GM23338 (cell line): ENCODE measurements at regions not wholly inside any gene's neighbourhood (a gene's known extent, or its start where the extent isn't known, plus 50 kb on each side); places are given as distances from the start of the nearest gene placed in this dataset.

Experiments used
- ATAC-seq: fragments of 200-7000 bp; cut with Tn5 transposase; 3 replicates; pipeline ENCODE4 v1.9.1; 2020
- DNase-seq: peaks from one replicate; pipeline ENCODE4 v3.0.0-alpha.2; 2015; ENCODE audit warnings: low spot score
- H2AFZ ChIP-seq: fragments of 200-600 bp; sonication (generic); 2 replicates; pipeline ENCODE4 v1.8.0; 2016; ENCODE audit warnings: antibody characterized with exemption, mild to moderate bottlenecking, moderate library complexity
- H3F3A ChIP-seq: fragments of 200-600 bp; sonication (generic); replicated peaks from 2 replicates; pipeline ENCODE4 v1.8.0; 2017; ENCODE audit warnings: antibody characterized with exemption, mixed run types, low read depth
- H3K27ac ChIP-seq: fragments of 200-600 bp; sonication (generic); 2 replicates; pipeline ENCODE4 v1.6.1; 2016; ENCODE audit warnings: low read depth
- H3K27me3 ChIP-seq: fragments of 200-600 bp; sonication (generic); 2 replicates; pipeline ENCODE4 v1.8.0; 2016; ENCODE audit warnings: mild to moderate bottlenecking, mixed run types, moderate library complexity; ENCODE audit not compliant: insufficient read depth
- H3K36me3 ChIP-seq: fragments of 200-600 bp; sonication (generic); 2 replicates; pipeline ENCODE4 v1.8.0; 2016; ENCODE audit warnings: mild to moderate bottlenecking; ENCODE audit not compliant: insufficient read depth
- H3K4me1 ChIP-seq: fragments of 200-600 bp; sonication (generic); 2 replicates; pipeline ENCODE4 v1.8.0; 2016; ENCODE audit warnings: mild to moderate bottlenecking, moderate library complexity; ENCODE audit not compliant: insufficient read depth
- H3K4me2 ChIP-seq: fragments of 200-600 bp; sonication (generic); 2 replicates; pipeline ENCODE4 v1.7.1; 2017; ENCODE audit warnings: mixed run types
- H3K4me3 ChIP-seq: fragments of 200-600 bp; sonication (generic); 2 replicates; pipeline ENCODE4 v1.6.1; 2016; ENCODE audit warnings: mixed run types
- H3K79me2 ChIP-seq: fragments of 200-600 bp; sonication (generic); replicated peaks from 2 replicates; pipeline ENCODE4 v1.8.0; 2017; ENCODE audit warnings: mild to moderate bottlenecking; ENCODE audit not compliant: insufficient read depth
- H3K9me2 ChIP-seq: fragments of 200-600 bp; sonication (generic); 2 replicates; pipeline ENCODE4 v1.8.0; 2017; ENCODE audit not compliant: insufficient read depth
- H4K20me1 ChIP-seq: fragments of 200-600 bp; sonication (generic); replicated peaks from 2 replicates; pipeline ENCODE4 v1.8.0; 2017; ENCODE audit warnings: mild to moderate bottlenecking; ENCODE audit not compliant: insufficient read depth
- H3K27ac Mint-ChIP-seq: 2 replicates; pipeline ENCODE4 v1.8.0; 2020; ENCODE audit warnings: inconsistent platforms, mild to moderate bottlenecking, moderate library complexity, mixed read lengths
- H3K27me3 Mint-ChIP-seq: 3 replicates; pipeline ENCODE4 v1.8.0; 2022; ENCODE audit warnings: low read depth, mild to moderate bottlenecking, moderate library complexity, mixed read lengths, inconsistent platforms; ENCODE audit not compliant: insufficient read depth, poor library complexity
- H3K36me3 Mint-ChIP-seq: 3 replicates; pipeline ENCODE4 v1.8.0; 2021; ENCODE audit warnings: low read depth, mild to moderate bottlenecking, inconsistent platforms, moderate library complexity, mixed read lengths
- H3K4me1 Mint-ChIP-seq: 3 replicates; pipeline ENCODE4 v1.8.0; 2020; ENCODE audit warnings: mild to moderate bottlenecking, inconsistent platforms, mixed read lengths
- H3K4me3 Mint-ChIP-seq: 3 replicates; pipeline ENCODE4 v1.8.0; 2021; ENCODE audit warnings: moderate library complexity, mild to moderate bottlenecking, inconsistent platforms, mixed read lengths
- H3K9me3 Mint-ChIP-seq: 3 replicates; pipeline ENCODE4 v1.8.0; 2020; ENCODE audit warnings: moderate library complexity, mild to moderate bottlenecking, inconsistent platforms, mixed read lengths
- CREB1 ChIP-seq: fragments of 250-450 bp; sonication (Bioruptor Pico); IDR thresholded peaks from 2 replicates; pipeline ENCODE4 v1.5.0; 2020; ENCODE audit warnings: low read depth, mild to moderate bottlenecking, moderate library complexity
- EZH2 ChIP-seq: fragments of 200-600 bp; sonication (generic); IDR thresholded peaks from one replicate; pipeline ENCODE4 v1.8.0; 2017; ENCODE audit warnings: antibody characterized with exemption, mild to moderate bottlenecking, low read depth; ENCODE audit not compliant: unreplicated experiment
- EZH2phosphoT487 ChIP-seq: fragments of 200-600 bp; sonication (generic); IDR thresholded peaks from one replicate; pipeline ENCODE4 v1.8.1; 2018; ENCODE audit warnings: antibody characterized with exemption; ENCODE audit not compliant: unreplicated experiment
- JUNB ChIP-seq: IDR thresholded peaks from one replicate; pipeline ENCODE4 v1.6.1; 2016; ENCODE audit warnings: antibody characterized with exemption; ENCODE audit not compliant: unreplicated experiment
- NANOG ChIP-seq: IDR thresholded peaks from 2 replicates; pipeline ENCODE4 v1.6.1; 2016; ENCODE audit warnings: antibody characterized with exemption, borderline replicate concordance
- POLR2AphosphoS5 ChIP-seq: IDR thresholded peaks from 2 replicates; pipeline ENCODE4 v1.6.1; 2016; ENCODE audit warnings: antibody characterized with exemption, low read depth
- STAT1 ChIP-seq: IDR thresholded peaks from one replicate; pipeline ENCODE4 v1.6.1; 2016; ENCODE audit warnings: antibody characterized with exemption; ENCODE audit not compliant: unreplicated experiment
- ZNF114 ChIP-seq: fragments of 250-450 bp; sonication (Bioruptor Pico); IDR thresholded peaks from 2 replicates; pipeline ENCODE4 v1.5.0; 2020; ENCODE audit warnings: mild to moderate bottlenecking, moderate library complexity
- ZNF331 ChIP-seq: fragments of 250-450 bp; sonication (Bioruptor Pico); IDR thresholded peaks from 2 replicates; pipeline ENCODE4 v1.5.0; 2020; ENCODE audit warnings: low read depth, mild to moderate bottlenecking, moderate library complexity
- TF ChIP-seq, protein P1 (sequence below), 2 experiments: fragments of 200-600 bp in 1 of 2; sonication (generic) in 1 of 2; conservative IDR thresholded peaks; 2 replicates each; pipeline versions ENCODE4 v1.5.1 to v1.6.1; 2016 to 2017; ENCODE audit warnings: antibody characterized with exemption in 2 of 2, low read depth in 2 of 2, mild to moderate bottlenecking in 2 of 2, moderate library complexity in 1 of 2
- TF ChIP-seq, protein P2 (sequence below): IDR thresholded peaks from one replicate; pipeline ENCODE4 v1.6.1; 2018; ENCODE audit warnings: antibody characterized with exemption; ENCODE audit not compliant: unreplicated experiment
- TF ChIP-seq, protein P3 (sequence below): fragments of 250-450 bp; sonication (Bioruptor Pico); IDR thresholded peaks from 2 replicates; pipeline ENCODE4 v1.5.0; 2020; ENCODE audit warnings: mild to moderate bottlenecking, moderate library complexity
- TF ChIP-seq, protein P4 (sequence below): IDR thresholded peaks from 2 replicates; pipeline ENCODE4 v1.6.1; 2016; ENCODE audit warnings: antibody characterized with exemption

DNA sequence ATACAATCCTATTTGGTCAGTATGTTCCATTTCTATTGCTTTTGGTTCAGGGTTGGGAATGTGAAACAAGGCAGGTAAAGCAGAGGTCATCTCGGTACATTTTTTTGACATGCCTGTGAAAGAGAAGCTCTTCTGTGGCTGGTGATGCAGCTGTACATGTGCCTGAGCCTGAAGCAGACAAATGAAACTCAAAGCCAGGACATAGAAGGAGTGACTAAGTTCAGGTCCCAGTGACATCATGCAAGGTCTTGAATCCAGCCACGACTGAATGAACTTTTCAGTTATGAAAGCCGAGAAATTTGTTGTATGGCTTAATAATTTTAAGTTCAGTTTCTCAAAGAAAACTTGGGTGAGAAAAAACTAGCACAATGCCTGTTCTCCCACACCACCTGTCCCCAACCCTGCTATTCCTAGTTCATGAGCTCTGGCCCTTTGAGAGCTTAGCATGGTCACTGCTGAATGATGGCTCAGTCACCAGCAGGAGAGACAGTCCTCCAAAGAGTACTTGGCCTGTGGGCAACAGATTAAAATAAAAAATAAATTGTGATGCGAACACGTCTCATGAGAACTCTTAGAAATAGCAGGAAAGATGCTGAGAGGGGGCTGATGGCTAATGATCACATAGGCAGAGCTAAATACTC lies 600.2 kb upstream of the GRM7 start:
- Mint-ChIP-seq H3K27ac (no peak overlapping the region), H3K9me3 (peaks cover 80% of the 10 kb centered on the region), H3K27me3 (peaks cover 1% of the 10 kb centered on the region), H3K4me3 (no peak overlapping the region), H3K4me1 (no peaks in the 10 kb centered on the region), H3K36me3 (peaks cover 2% of the 10 kb centered on the region; the same call in 1 of the 3 replicates)
- Histone ChIP-seq H3K9me2 (no peaks in the 10 kb centered on the region), H3K27ac (no peak overlapping the region), H3K4me2 (no peak overlapping the region), H3F3A (no peaks in the 10 kb centered on the region), H3K79me2 (no peaks in the 10 kb centered on the region), H3K4me1 (no peaks in the 10 kb centered on the region), H2AFZ (no peak overlapping the region), H3K4me3 (no peak overlapping the region), H3K36me3 (no peaks in the 10 kb centered on the region; the same call in 1 of the 2 replicates), H4K20me1 (no peaks in the 10 kb centered on the region), H3K27me3 (no peaks in the 10 kb centered on the region)
- TF ChIP-seq CREB1 (CRISPR knock-in tag) (no peak), JUNB (no peak), NANOG (no peak), EZH2phosphoT487 (no peak), ZNF114 (CRISPR knock-in tag) (no peak), STAT1 (no peak), ZNF331 (CRISPR knock-in tag) (no peak), POLR2AphosphoS5 (no peak), EZH2 (no peak)
- TF ChIP-seq, protein P1, sequence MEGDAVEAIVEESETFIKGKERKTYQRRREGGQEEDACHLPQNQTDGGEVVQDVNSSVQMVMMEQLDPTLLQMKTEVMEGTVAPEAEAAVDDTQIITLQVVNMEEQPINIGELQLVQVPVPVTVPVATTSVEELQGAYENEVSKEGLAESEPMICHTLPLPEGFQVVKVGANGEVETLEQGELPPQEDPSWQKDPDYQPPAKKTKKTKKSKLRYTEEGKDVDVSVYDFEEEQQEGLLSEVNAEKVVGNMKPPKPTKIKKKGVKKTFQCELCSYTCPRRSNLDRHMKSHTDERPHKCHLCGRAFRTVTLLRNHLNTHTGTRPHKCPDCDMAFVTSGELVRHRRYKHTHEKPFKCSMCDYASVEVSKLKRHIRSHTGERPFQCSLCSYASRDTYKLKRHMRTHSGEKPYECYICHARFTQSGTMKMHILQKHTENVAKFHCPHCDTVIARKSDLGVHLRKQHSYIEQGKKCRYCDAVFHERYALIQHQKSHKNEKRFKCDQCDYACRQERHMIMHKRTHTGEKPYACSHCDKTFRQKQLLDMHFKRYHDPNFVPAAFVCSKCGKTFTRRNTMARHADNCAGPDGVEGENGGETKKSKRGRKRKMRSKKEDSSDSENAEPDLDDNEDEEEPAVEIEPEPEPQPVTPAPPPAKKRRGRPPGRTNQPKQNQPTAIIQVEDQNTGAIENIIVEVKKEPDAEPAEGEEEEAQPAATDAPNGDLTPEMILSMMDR (conservative IDR thresholded peaks at IDR 0.05; ENCODE audit: low read depth in 2 of 2): no peak
- TF ChIP-seq, protein P2, sequence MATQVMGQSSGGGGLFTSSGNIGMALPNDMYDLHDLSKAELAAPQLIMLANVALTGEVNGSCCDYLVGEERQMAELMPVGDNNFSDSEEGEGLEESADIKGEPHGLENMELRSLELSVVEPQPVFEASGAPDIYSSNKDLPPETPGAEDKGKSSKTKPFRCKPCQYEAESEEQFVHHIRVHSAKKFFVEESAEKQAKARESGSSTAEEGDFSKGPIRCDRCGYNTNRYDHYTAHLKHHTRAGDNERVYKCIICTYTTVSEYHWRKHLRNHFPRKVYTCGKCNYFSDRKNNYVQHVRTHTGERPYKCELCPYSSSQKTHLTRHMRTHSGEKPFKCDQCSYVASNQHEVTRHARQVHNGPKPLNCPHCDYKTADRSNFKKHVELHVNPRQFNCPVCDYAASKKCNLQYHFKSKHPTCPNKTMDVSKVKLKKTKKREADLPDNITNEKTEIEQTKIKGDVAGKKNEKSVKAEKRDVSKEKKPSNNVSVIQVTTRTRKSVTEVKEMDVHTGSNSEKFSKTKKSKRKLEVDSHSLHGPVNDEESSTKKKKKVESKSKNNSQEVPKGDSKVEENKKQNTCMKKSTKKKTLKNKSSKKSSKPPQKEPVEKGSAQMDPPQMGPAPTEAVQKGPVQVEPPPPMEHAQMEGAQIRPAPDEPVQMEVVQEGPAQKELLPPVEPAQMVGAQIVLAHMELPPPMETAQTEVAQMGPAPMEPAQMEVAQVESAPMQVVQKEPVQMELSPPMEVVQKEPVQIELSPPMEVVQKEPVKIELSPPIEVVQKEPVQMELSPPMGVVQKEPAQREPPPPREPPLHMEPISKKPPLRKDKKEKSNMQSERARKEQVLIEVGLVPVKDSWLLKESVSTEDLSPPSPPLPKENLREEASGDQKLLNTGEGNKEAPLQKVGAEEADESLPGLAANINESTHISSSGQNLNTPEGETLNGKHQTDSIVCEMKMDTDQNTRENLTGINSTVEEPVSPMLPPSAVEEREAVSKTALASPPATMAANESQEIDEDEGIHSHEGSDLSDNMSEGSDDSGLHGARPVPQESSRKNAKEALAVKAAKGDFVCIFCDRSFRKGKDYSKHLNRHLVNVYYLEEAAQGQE: no peak
- TF ChIP-seq, protein P3, sequence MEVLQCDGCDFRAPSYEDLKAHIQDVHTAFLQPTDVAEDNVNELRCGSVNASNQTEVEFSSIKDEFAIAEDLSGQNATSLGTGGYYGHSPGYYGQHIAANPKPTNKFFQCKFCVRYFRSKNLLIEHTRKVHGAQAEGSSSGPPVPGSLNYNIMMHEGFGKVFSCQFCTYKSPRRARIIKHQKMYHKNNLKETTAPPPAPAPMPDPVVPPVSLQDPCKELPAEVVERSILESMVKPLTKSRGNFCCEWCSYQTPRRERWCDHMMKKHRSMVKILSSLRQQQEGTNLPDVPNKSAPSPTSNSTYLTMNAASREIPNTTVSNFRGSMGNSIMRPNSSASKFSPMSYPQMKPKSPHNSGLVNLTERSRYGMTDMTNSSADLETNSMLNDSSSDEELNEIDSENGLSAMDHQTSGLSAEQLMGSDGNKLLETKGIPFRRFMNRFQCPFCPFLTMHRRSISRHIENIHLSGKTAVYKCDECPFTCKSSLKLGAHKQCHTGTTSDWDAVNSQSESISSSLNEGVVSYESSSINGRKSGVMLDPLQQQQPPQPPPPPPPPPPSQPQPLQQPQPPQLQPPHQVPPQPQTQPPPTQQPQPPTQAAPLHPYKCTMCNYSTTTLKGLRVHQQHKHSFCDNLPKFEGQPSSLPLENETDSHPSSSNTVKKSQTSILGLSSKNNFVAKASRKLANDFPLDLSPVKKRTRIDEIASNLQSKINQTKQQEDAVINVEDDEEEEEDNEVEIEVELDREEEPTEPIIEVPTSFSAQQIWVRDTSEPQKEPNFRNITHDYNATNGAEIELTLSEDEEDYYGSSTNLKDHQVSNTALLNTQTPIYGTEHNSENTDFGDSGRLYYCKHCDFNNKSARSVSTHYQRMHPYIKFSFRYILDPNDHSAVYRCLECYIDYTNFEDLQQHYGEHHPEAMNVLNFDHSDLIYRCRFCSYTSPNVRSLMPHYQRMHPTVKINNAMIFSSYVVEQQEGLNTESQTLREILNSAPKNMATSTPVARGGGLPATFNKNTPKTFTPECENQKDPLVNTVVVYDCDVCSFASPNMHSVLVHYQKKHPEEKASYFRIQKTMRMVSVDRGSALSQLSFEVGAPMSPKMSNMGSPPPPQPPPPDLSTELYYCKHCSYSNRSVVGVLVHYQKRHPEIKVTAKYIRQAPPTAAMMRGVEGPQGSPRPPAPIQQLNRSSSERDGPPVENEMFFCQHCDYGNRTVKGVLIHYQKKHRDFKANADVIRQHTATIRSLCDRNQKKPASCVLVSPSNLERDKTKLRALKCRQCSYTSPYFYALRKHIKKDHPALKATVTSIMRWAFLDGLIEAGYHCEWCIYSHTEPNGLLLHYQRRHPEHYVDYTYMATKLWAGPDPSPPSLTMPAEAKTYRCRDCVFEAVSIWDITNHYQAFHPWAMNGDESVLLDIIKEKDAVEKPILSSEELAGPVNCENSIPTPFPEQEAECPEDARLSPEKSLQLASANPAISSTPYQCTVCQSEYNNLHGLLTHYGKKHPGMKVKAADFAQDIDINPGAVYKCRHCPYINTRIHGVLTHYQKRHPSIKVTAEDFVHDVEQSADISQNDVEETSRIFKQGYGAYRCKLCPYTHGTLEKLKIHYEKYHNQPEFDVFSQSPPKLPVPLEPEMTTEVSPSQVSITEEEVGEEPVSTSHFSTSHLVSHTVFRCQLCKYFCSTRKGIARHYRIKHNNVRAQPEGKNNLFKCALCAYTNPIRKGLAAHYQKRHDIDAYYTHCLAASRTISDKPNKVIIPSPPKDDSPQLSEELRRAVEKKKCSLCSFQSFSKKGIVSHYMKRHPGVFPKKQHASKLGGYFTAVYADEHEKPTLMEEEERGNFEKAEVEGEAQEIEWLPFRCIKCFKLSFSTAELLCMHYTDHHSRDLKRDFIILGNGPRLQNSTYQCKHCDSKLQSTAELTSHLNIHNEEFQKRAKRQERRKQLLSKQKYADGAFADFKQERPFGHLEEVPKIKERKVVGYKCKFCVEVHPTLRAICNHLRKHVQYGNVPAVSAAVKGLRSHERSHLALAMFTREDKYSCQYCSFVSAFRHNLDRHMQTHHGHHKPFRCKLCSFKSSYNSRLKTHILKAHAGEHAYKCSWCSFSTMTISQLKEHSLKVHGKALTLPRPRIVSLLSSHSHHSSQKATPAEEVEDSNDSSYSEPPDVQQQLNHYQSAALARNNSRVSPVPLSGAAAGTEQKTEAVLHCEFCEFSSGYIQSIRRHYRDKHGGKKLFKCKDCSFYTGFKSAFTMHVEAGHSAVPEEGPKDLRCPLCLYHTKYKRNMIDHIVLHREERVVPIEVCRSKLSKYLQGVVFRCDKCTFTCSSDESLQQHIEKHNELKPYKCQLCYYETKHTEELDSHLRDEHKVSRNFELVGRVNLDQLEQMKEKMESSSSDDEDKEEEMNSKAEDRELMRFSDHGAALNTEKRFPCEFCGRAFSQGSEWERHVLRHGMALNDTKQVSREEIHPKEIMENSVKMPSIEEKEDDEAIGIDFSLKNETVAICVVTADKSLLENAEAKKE (CRISPR knock-in tag): no peak
- TF ChIP-seq, protein P4, sequence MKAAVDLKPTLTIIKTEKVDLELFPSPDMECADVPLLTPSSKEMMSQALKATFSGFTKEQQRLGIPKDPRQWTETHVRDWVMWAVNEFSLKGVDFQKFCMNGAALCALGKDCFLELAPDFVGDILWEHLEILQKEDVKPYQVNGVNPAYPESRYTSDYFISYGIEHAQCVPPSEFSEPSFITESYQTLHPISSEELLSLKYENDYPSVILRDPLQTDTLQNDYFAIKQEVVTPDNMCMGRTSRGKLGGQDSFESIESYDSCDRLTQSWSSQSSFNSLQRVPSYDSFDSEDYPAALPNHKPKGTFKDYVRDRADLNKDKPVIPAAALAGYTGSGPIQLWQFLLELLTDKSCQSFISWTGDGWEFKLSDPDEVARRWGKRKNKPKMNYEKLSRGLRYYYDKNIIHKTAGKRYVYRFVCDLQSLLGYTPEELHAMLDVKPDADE: no peak
- no peak for DNase-seq
- ATAC-seq: no peak
